ENCODE measurements at regions not wholly inside any gene's neighbourhood (a gene's known extent, or its start where the extent isn't known, plus 50 kb on each side); places are given as distances from the start of the nearest gene placed in this dataset.

- H3K4me1 Mint-ChIP-seq = no peaks in the 10 kb centered on the region
- Histone ChIP-seq H3K79me2 (ENCODE audit: insufficient read depth, low read length) (no peaks in the 10 kb centered on the region), H3T11ph (ENCODE audit: low read length) (no peak overlapping the region), H2BK5ac (ENCODE audit: insufficient read length, low read length) (no peak overlapping the region), H3K4me1 (ENCODE audit: insufficient read depth, low read length) (no peaks in the 10 kb centered on the region), H4K20me1 (ENCODE audit: control insufficient read depth, insufficient read depth, insufficient read length) (no peaks in the 10 kb centered on the region), H3K14ac (ENCODE audit: insufficient read depth, low read length) (no peak overlapping the region), H3K9ac (ENCODE audit: extremely low read depth, insufficient read length, low read length) (no peak overlapping the region), H2BK20ac (ENCODE audit: low read depth, low read length, poor library complexity, severe bottlenecking) (no peak overlapping the region), H3K4me2 (ENCODE audit: insufficient read depth, insufficient read length, low read length) (no peak overlapping the region), H3K56ac (ENCODE audit: insufficient read length, low read depth, low read length) (no peak overlapping the region), H2BK12ac (ENCODE audit: insufficient read length, low read depth, low read length) (no peak overlapping the region), H2AFZ (ENCODE audit: low read length) (no peak overlapping the region), H4K8ac (replicated peaks; ENCODE audit: insufficient read length, low read depth, low read length) (no peak overlapping the region), H3K23me2 (ENCODE audit: insufficient read length, low read depth, low read length, poor library complexity, severe bottlenecking) (no peaks in the 10 kb centered on the region), H3K9me3 (ENCODE audit: control insufficient read depth, low read depth, low read length) (no peaks in the 10 kb centered on the region), H3K23ac (ENCODE audit: insufficient read length, low read depth, low read length) (no peak overlapping the region), H3K18ac (ENCODE audit: insufficient read length, low read depth, low read length) (no peak overlapping the region), H4K91ac (ENCODE audit: insufficient read length, low read depth, low read length) (no peak overlapping the region), H3K27ac (ENCODE audit: insufficient read length, low read depth, low read length) (no peak overlapping the region), H2AK5ac (ENCODE audit: insufficient read length, low read length) (no peak overlapping the region), H2BK120ac (ENCODE audit: low read depth, low read length, poor library complexity, severe bottlenecking) (no peak overlapping the region), H2BK15ac (ENCODE audit: low read depth, low read length) (no peak overlapping the region), H3K27me3 (ENCODE audit: insufficient read depth, low read length) (no peaks in the 10 kb centered on the region), H4K5ac (ENCODE audit: insufficient read length, low read depth, low read length) (no peak overlapping the region), H3K4ac (ENCODE audit: low read depth, low read length) (no peak overlapping the region), H3K79me1 (ENCODE audit: insufficient read depth, low read depth, low read length, poor library complexity, severe bottlenecking) (no peaks in the 10 kb centered on the region)
- no peaks in the 10 kb centered on the region for H3K36me3 Mint-ChIP-seq (ENCODE audit: insufficient read depth in 1 of 3, low read depth in 3 of 3)
- TF ChIP-seq, protein P1, sequence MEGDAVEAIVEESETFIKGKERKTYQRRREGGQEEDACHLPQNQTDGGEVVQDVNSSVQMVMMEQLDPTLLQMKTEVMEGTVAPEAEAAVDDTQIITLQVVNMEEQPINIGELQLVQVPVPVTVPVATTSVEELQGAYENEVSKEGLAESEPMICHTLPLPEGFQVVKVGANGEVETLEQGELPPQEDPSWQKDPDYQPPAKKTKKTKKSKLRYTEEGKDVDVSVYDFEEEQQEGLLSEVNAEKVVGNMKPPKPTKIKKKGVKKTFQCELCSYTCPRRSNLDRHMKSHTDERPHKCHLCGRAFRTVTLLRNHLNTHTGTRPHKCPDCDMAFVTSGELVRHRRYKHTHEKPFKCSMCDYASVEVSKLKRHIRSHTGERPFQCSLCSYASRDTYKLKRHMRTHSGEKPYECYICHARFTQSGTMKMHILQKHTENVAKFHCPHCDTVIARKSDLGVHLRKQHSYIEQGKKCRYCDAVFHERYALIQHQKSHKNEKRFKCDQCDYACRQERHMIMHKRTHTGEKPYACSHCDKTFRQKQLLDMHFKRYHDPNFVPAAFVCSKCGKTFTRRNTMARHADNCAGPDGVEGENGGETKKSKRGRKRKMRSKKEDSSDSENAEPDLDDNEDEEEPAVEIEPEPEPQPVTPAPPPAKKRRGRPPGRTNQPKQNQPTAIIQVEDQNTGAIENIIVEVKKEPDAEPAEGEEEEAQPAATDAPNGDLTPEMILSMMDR (conservative IDR thresholded peaks at IDR 0.05) = no peak
- H3K27ac Mint-ChIP-seq = no peak overlapping the region
- no CpG with 5 or more reads among the region's 4 CpGs for WGBS (ENCODE audit: extremely low coverage, insufficient read length, low lambda C conversion rate)
- H3K4me3 Mint-ChIP-seq = no peak overlapping the region
- H3K27me3 Mint-ChIP-seq (ENCODE audit: low read depth) = no peaks in the 10 kb centered on the region; the same call in 1 of the 2 replicates
- no peaks in the 10 kb centered on the region for H3K9me3 Mint-ChIP-seq
- no peak for DNase-seq
Measured at GRCh38 chr6:91501930-91502329, 915.1 kb upstream of the MAP3K7 start.

Data from H9 (cell line).